ENCODE measurements at regions not wholly inside any gene's neighbourhood (a gene's known extent, or its start where the extent isn't known, plus 50 kb on each side); places are given as distances from the start of the nearest gene placed in this dataset.

DNA sequence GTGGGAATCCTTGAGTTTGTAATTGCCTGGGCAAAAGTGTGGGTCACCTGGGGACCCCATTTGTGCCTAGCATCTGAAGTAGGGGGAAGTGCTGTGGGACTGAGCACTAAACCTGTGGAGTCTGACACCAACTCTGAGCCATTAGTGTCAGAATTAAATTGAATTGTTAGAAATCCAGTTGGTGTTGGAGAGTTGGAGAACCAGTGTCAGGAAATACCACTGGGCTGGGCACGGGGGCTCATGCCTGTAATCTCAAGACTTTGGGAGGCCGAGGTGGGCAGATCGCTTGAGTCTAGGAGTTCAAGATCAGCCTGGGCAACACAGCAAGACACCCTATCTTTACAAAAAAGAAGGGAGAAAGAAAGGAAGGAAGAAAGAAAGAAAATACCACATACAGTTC is 67.5 kb upstream of the BRD7 start:
- H3K4ac ChIP-seq (ENCODE audit: low read depth in 1 of 2, low read length in 2 of 2), result no peak overlapping the region
- H2BK5ac ChIP-seq (ENCODE audit: low read depth, low read length, poor library complexity, severe bottlenecking), result no peak overlapping the region
- no peak overlapping the region for H2AK5ac ChIP-seq (ENCODE audit: low read length, severe bottlenecking)
- no peaks in the 10 kb centered on the region for H3K79me1 ChIP-seq (replicated peaks; ENCODE audit: low read length, poor library complexity, severe bottlenecking)
- H3K4me1 ChIP-seq (ENCODE audit: control insufficient read depth, insufficient read depth, low read depth, low read length), result no peaks in the 10 kb centered on the region
- H3K9me3 ChIP-seq (ENCODE audit: control insufficient read depth, low read length), result peaks cover 7% of the 10 kb centered on the region
- H2BK120ac ChIP-seq (ENCODE audit: low read depth, low read length), result no peak overlapping the region
- no peak overlapping the region for H2BK12ac ChIP-seq (ENCODE audit: low read length in 2 of 2)
- no peak overlapping the region for H3K18ac ChIP-seq (ENCODE audit: low read depth in 1 of 2, low read length in 2 of 2)
- no peak overlapping the region for H3K9ac ChIP-seq (ENCODE audit: low read length)
- H3K23ac ChIP-seq (ENCODE audit: low read length in 2 of 2), result no peak overlapping the region
- no peak overlapping the region for H3K27ac ChIP-seq (ENCODE audit: low read length, poor library complexity, severe bottlenecking)
- H3K27me3 ChIP-seq (ENCODE audit: control insufficient read depth in 1 of 2, insufficient read depth in 1 of 2, low read length in 2 of 2), result peaks cover 4 to 24% of the 10 kb centered on the region in 2 experiments
- no peak overlapping the region for H2BK15ac ChIP-seq (ENCODE audit: low read depth, poor library complexity, severe bottlenecking)
- H3K4me2 ChIP-seq (ENCODE audit: low read length, poor library complexity, severe bottlenecking), result no peak overlapping the region
- H2AFZ ChIP-seq (ENCODE audit: low read depth, low read length), result no peak overlapping the region
- 75% methylated on average over 1 of the region's 3 CpGs for WGBS
- no peaks in the 10 kb centered on the region for H3K36me3 ChIP-seq (ENCODE audit: control insufficient read depth in 1 of 2, insufficient read depth in 2 of 2, low read depth in 1 of 2, low read length in 2 of 2)
- no peak overlapping the region for H3K4me3 ChIP-seq (ENCODE audit: insufficient read depth in 1 of 2, low read depth in 1 of 2, low read length in 2 of 2)
- H3K14ac ChIP-seq (ENCODE audit: low read length in 2 of 2), result no peak overlapping the region
- H4K91ac ChIP-seq (ENCODE audit: low read length), result no peak overlapping the region
- no peak overlapping the region for H4K8ac ChIP-seq (ENCODE audit: low read length)
- no peak for DNase-seq

DNA sequence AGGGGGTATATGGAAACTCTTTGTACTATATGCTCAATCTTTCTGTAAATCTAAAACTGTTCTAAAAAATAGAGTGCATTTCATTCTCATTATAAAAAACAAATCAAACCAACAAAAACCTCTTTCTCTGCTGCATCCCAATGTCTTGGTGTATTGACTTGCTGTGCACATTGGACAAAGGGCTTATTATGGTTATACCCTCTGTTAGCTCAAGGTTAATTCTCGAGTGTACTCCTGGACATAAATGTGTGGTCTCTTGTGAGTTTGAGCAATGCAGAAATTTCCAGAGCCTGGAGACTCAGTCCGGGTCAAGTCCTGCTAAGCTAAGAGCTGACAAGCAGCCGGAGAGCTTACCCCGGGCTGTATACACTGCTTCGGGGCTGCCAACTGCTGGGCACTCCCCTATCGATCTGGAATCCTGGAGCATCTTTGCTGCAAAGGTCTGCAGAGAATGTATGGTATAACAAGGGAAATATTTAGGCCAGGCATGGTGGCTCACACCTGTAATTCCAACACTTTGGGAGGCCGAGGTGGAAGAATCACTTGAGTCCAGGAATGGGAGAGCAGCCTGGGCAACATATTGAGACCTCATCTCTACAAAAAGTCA is 66.2 kb upstream of the BRD7 start:
- Histone ChIP-seq H4K91ac (ENCODE audit: low read length) (peak overlapping the region; percentile 20), H3K27me3 (ENCODE audit: control insufficient read depth in 1 of 2, insufficient read depth in 1 of 2, low read length in 2 of 2) (peaks cover 6 to 24% of the 10 kb centered on the region in 2 experiments), H4K8ac (ENCODE audit: low read length) (no peak overlapping the region), H3K36me3 (ENCODE audit: control insufficient read depth in 1 of 2, insufficient read depth in 2 of 2, low read depth in 1 of 2, low read length in 2 of 2) (no peaks in the 10 kb centered on the region), H3K79me1 (replicated peaks; ENCODE audit: low read length, poor library complexity, severe bottlenecking) (no peaks in the 10 kb centered on the region), H3K27ac (ENCODE audit: low read length, poor library complexity, severe bottlenecking) (no peak overlapping the region), H2AFZ (ENCODE audit: low read depth, low read length) (no peak overlapping the region), H2BK15ac (ENCODE audit: low read depth, poor library complexity, severe bottlenecking) (no peak overlapping the region), H2BK5ac (ENCODE audit: low read depth, low read length, poor library complexity, severe bottlenecking) (no peak overlapping the region), H3K9me3 (ENCODE audit: control insufficient read depth, low read length) (peaks cover 7% of the 10 kb centered on the region), H3K23ac (ENCODE audit: low read length in 2 of 2) (no peak overlapping the region), H3K4me2 (ENCODE audit: low read length, poor library complexity, severe bottlenecking) (no peak overlapping the region), H3K4me1 (ENCODE audit: control insufficient read depth, insufficient read depth, low read depth, low read length) (no peaks in the 10 kb centered on the region), H2BK120ac (ENCODE audit: low read depth, low read length) (no peak overlapping the region), H3K4me3 (ENCODE audit: insufficient read depth in 1 of 2, low read depth in 1 of 2, low read length in 2 of 2) (no peak overlapping the region), H3K14ac (ENCODE audit: low read length in 2 of 2) (no peak overlapping the region), H3K4ac (ENCODE audit: low read depth in 1 of 2, low read length in 2 of 2) (no peak overlapping the region), H2AK5ac (ENCODE audit: low read length, severe bottlenecking) (no peak overlapping the region), H3K18ac (ENCODE audit: low read depth in 1 of 2, low read length in 2 of 2) (no peak overlapping the region), H2BK12ac (ENCODE audit: low read length in 2 of 2) (no peak overlapping the region), H3K9ac (ENCODE audit: low read length) (no peak overlapping the region)
- DNase-seq, result no peak
- 79% methylated on average over 6 of the region's 7 CpGs for WGBS

DNA sequence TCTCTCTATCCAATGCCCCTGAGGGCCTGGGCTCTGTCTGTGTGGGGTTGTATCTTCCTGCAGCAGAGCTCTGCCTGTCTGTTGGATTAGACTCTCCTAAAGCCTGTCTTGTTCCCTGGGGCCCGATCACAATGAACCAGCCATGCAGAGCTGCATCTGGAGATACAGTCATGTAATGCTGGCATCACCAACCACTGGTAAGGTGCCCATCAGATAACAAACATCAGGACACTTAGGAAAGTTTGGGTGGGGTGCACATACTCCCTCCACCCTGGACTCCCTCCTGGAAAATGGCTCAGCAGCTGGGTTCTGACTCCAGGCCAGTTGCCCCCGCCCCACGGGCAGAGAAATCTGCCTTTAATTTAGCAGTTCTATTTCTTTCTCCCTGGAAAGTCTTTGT is 61.3 kb upstream of the BRD7 start:
- Histone ChIP-seq H2BK5ac (ENCODE audit: low read depth, low read length, poor library complexity, severe bottlenecking) (no peak overlapping the region), H3K79me1 (replicated peaks; ENCODE audit: low read length, poor library complexity, severe bottlenecking) (no peaks in the 10 kb centered on the region), H3K4me3 (ENCODE audit: insufficient read depth in 1 of 2, low read depth in 1 of 2, low read length in 2 of 2) (no peak overlapping the region), H2BK120ac (ENCODE audit: low read depth, low read length) (no peak overlapping the region), H4K8ac (ENCODE audit: low read length) (no peak overlapping the region), H3K4me1 (ENCODE audit: control insufficient read depth, insufficient read depth, low read depth, low read length) (no peaks in the 10 kb centered on the region), H2AK5ac (ENCODE audit: low read length, severe bottlenecking) (no peak overlapping the region), H2BK12ac (ENCODE audit: low read length in 2 of 2) (no peak overlapping the region), H3K4me2 (ENCODE audit: low read length, poor library complexity, severe bottlenecking) (no peak overlapping the region), H3K27me3 (ENCODE audit: control insufficient read depth in 1 of 2, insufficient read depth in 1 of 2, low read length in 2 of 2) (peaks cover 10 to 24% of the 10 kb centered on the region in 2 experiments), H3K4ac (ENCODE audit: low read depth in 1 of 2, low read length in 2 of 2) (no peak overlapping the region), H3K27ac (ENCODE audit: low read length, poor library complexity, severe bottlenecking) (no peak overlapping the region), H2AFZ (ENCODE audit: low read depth, low read length) (no peak overlapping the region), H3K9ac (ENCODE audit: low read length) (no peak overlapping the region), H3K9me3 (ENCODE audit: control insufficient read depth, low read length) (no peaks in the 10 kb centered on the region), H3K14ac (ENCODE audit: low read length in 2 of 2) (no peak overlapping the region), H2BK15ac (ENCODE audit: low read depth, poor library complexity, severe bottlenecking) (no peak overlapping the region), H3K36me3 (ENCODE audit: control insufficient read depth in 1 of 2, insufficient read depth in 2 of 2, low read depth in 1 of 2, low read length in 2 of 2) (no peaks in the 10 kb centered on the region), H4K91ac (ENCODE audit: low read length) (no peak overlapping the region), H3K23ac (ENCODE audit: low read length in 2 of 2) (no peak overlapping the region), H3K18ac (ENCODE audit: low read depth in 1 of 2, low read length in 2 of 2) (no peak overlapping the region)
- 95% methylated on average over 1 of the region's 3 CpGs for WGBS
- DNase-seq, result no peak

DNA sequence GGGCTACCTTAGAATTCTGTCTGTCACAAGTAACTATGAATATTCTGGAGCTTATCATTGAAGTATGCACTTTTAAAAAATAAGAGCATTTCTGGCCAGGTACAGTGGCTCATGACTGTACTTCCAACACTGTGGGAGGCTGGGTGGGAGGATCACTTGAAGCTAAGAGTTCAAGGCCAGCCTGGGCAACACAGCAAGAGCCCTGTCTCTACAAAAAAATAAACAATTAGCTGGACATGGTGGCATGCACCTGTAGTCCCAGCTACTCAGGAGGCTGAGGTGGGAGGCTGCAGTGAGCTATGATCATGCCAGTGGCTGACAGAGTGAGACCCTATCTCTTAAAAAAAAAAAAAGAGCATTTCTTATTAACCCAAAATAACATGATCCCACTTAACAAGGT is 60.0 kb upstream of the BRD7 start:
- H3K4me2 ChIP-seq (ENCODE audit: low read length, poor library complexity, severe bottlenecking), result no peak overlapping the region
- no peak overlapping the region for H3K14ac ChIP-seq (ENCODE audit: low read length in 2 of 2)
- no peaks in the 10 kb centered on the region for H3K36me3 ChIP-seq (ENCODE audit: control insufficient read depth in 1 of 2, insufficient read depth in 2 of 2, low read depth in 1 of 2, low read length in 2 of 2)
- no peak overlapping the region for H3K4me3 ChIP-seq (ENCODE audit: insufficient read depth in 1 of 2, low read depth in 1 of 2, low read length in 2 of 2)
- no peak overlapping the region for H2AFZ ChIP-seq (ENCODE audit: low read depth, low read length)
- no peak overlapping the region for H3K23ac ChIP-seq (ENCODE audit: low read length in 2 of 2)
- no peak overlapping the region for H2BK5ac ChIP-seq (ENCODE audit: low read depth, low read length, poor library complexity, severe bottlenecking)
- no peak overlapping the region for H4K8ac ChIP-seq (ENCODE audit: low read length)
- no peak overlapping the region for H2BK12ac ChIP-seq (ENCODE audit: low read length in 2 of 2)
- no peaks in the 10 kb centered on the region for H3K9me3 ChIP-seq (ENCODE audit: control insufficient read depth, low read length)
- H3K9ac ChIP-seq (ENCODE audit: low read length), result no peak overlapping the region
- no peaks in the 10 kb centered on the region for H3K79me1 ChIP-seq (replicated peaks; ENCODE audit: low read length, poor library complexity, severe bottlenecking)
- no peak overlapping the region for H2BK120ac ChIP-seq (ENCODE audit: low read depth, low read length)
- no peak overlapping the region for H3K18ac ChIP-seq (ENCODE audit: low read depth in 1 of 2, low read length in 2 of 2)
- no peak overlapping the region for H3K27ac ChIP-seq (ENCODE audit: low read length, poor library complexity, severe bottlenecking)
- no peak for DNase-seq
- H3K27me3 ChIP-seq (ENCODE audit: control insufficient read depth in 1 of 2, insufficient read depth in 1 of 2, low read length in 2 of 2), result peaks cover 22 to 27% of the 10 kb centered on the region in 2 experiments
- H3K4me1 ChIP-seq (ENCODE audit: control insufficient read depth, insufficient read depth, low read depth, low read length), result no peaks in the 10 kb centered on the region
- no peak overlapping the region for H4K91ac ChIP-seq (ENCODE audit: low read length)
- H2BK15ac ChIP-seq (ENCODE audit: low read depth, poor library complexity, severe bottlenecking), result no peak overlapping the region
- H3K4ac ChIP-seq (ENCODE audit: low read depth in 1 of 2, low read length in 2 of 2), result no peak overlapping the region
- no peak overlapping the region for H2AK5ac ChIP-seq (ENCODE audit: low read length, severe bottlenecking)
